ENCODE measurements at regions not wholly inside any gene's neighbourhood (a gene's known extent, or its start where the extent isn't known, plus 50 kb on each side); places are given as distances from the start of the nearest gene placed in this dataset.

GRCh38 chrX:30992381-30992904 lies 79.4 kb downstream of the FTHL17 start:
- Mint-ChIP-seq H3K4me1 (peaks cover 0 to 4% (median 0%) of the 10 kb centered on the region in 4 donors), H3K27ac (peak overlapping the region in 1 of 3 donors; percentile 27), H3K4me3 (no peak overlapping the region), H3K36me3 (no peaks in the 10 kb centered on the region), H3K27me3 (no peaks in the 10 kb centered on the region), H3K9me3 (peaks cover 0 to 3% (median 0%) of the 10 kb centered on the region in 7 donors)
- Histone ChIP-seq H3K4me3 (ENCODE audit: low read depth, low read length) (no peak overlapping the region), H3K36me3 (ENCODE audit: control insufficient read depth, insufficient read depth, low read length) (no peaks in the 10 kb centered on the region), H3K27ac (ENCODE audit: insufficient read depth, low read length, poor library complexity, severe bottlenecking) (no peak overlapping the region), H3K4me1 (ENCODE audit: control insufficient read depth, insufficient read depth, low read length, poor library complexity, severe bottlenecking) (no peaks in the 10 kb centered on the region), H3K9me3 (ENCODE audit: control insufficient read depth in 2 of 2, low read length in 2 of 2) (no peaks in the 10 kb centered on the region), H3K27me3 (ENCODE audit: control insufficient read depth, insufficient read depth, low read length) (no peaks in the 10 kb centered on the region)
- ATAC-seq (ENCODE audit: low read depth in 2 of 2): no peak
- DNase-seq: no peak

- Histone ChIP-seq H3K4me1 (ENCODE audit: control insufficient read depth, insufficient read depth, low read length, poor library complexity, severe bottlenecking) (no peaks in the 10 kb centered on the region), H3K36me3 (ENCODE audit: control insufficient read depth, insufficient read depth, low read length) (no peaks in the 10 kb centered on the region), H3K27ac (ENCODE audit: insufficient read depth, low read length, poor library complexity, severe bottlenecking) (no peak overlapping the region), H3K4me3 (ENCODE audit: low read depth, low read length) (no peak overlapping the region), H3K9me3 (ENCODE audit: control insufficient read depth in 2 of 2, low read length in 2 of 2) (no peaks in the 10 kb centered on the region), H3K27me3 (ENCODE audit: control insufficient read depth, insufficient read depth, low read length) (no peaks in the 10 kb centered on the region)
- ATAC-seq (ENCODE audit: low read depth in 2 of 2) (no peak), DNase-seq (no peak)
- no peak overlapping the region for H3K27ac Mint-ChIP-seq
- H3K4me3 Mint-ChIP-seq: no peak overlapping the region
- H3K27me3 Mint-ChIP-seq: no peaks in the 10 kb centered on the region
- peaks cover 0 to 4% (median 0%) of the 10 kb centered on the region in 4 donors for H3K4me1 Mint-ChIP-seq
- H3K9me3 Mint-ChIP-seq: peaks cover 0 to 3% (median 0%) of the 10 kb centered on the region in 7 donors
- no peaks in the 10 kb centered on the region for H3K36me3 Mint-ChIP-seq
Observed at GRCh38 chrX:30990361-30990760, 81.5 kb downstream of the FTHL17 start.

GRCh38 chrX:30982467-30982866 lies 89.4 kb downstream of the FTHL17 start:
- peaks cover 9% of the 10 kb centered on the region for H3K27me3 Mint-ChIP-seq
- peaks cover 0 to 8% (median 0%) of the 10 kb centered on the region in 7 donors for H3K9me3 Mint-ChIP-seq
- no peaks in the 10 kb centered on the region for H3K4me1 ChIP-seq (ENCODE audit: control insufficient read depth, insufficient read depth, low read length, poor library complexity, severe bottlenecking)
- H3K4me3 ChIP-seq (ENCODE audit: low read depth, low read length): no peak overlapping the region
- H3K36me3 Mint-ChIP-seq: no peaks in the 10 kb centered on the region
- H3K36me3 ChIP-seq (ENCODE audit: control insufficient read depth, insufficient read depth, low read length): no peaks in the 10 kb centered on the region
- H3K4me3 Mint-ChIP-seq: no peak overlapping the region
- H3K9me3 ChIP-seq (ENCODE audit: control insufficient read depth in 2 of 2, low read length in 2 of 2): no peaks in the 10 kb centered on the region
- ATAC-seq (ENCODE audit: low read depth in 2 of 2) (no peak), DNase-seq (no peak)
- H3K4me1 Mint-ChIP-seq: no peaks in the 10 kb centered on the region
- no peak overlapping the region for H3K27ac Mint-ChIP-seq
- H3K27ac ChIP-seq (ENCODE audit: insufficient read depth, low read length, poor library complexity, severe bottlenecking): no peak overlapping the region
- no peaks in the 10 kb centered on the region for H3K27me3 ChIP-seq (ENCODE audit: control insufficient read depth, insufficient read depth, low read length)

GRCh38 chrX:30981968-30982367 lies 89.9 kb downstream of the FTHL17 start:
- peaks cover 0 to 8% (median 0%) of the 10 kb centered on the region in 7 donors for H3K9me3 Mint-ChIP-seq
- Histone ChIP-seq H3K4me3 (ENCODE audit: low read depth, low read length) (no peak overlapping the region), H3K27me3 (ENCODE audit: control insufficient read depth, insufficient read depth, low read length) (no peaks in the 10 kb centered on the region), H3K4me1 (ENCODE audit: control insufficient read depth, insufficient read depth, low read length, poor library complexity, severe bottlenecking) (no peaks in the 10 kb centered on the region), H3K27ac (ENCODE audit: insufficient read depth, low read length, poor library complexity, severe bottlenecking) (no peak overlapping the region), H3K9me3 (ENCODE audit: control insufficient read depth in 2 of 2, low read length in 2 of 2) (no peaks in the 10 kb centered on the region), H3K36me3 (ENCODE audit: control insufficient read depth, insufficient read depth, low read length) (no peaks in the 10 kb centered on the region)
- peaks cover 12% of the 10 kb centered on the region for H3K27me3 Mint-ChIP-seq
- H3K4me1 Mint-ChIP-seq: no peaks in the 10 kb centered on the region
- no peaks in the 10 kb centered on the region for H3K36me3 Mint-ChIP-seq
- DNase-seq (no peak), ATAC-seq (ENCODE audit: low read depth in 2 of 2) (no peak)
- no peak overlapping the region for H3K27ac Mint-ChIP-seq
- no peak overlapping the region for H3K4me3 Mint-ChIP-seq

GRCh38 chrX:30979271-30979670 lies 90.2 kb upstream of the TAB3 start:
- Histone ChIP-seq H3K4me3 (ENCODE audit: low read depth, low read length) (no peak overlapping the region), H3K36me3 (ENCODE audit: control insufficient read depth, insufficient read depth, low read length) (no peaks in the 10 kb centered on the region), H3K27me3 (ENCODE audit: control insufficient read depth, insufficient read depth, low read length) (no peaks in the 10 kb centered on the region), H3K27ac (ENCODE audit: insufficient read depth, low read length, poor library complexity, severe bottlenecking) (no peak overlapping the region), H3K9me3 (ENCODE audit: control insufficient read depth in 2 of 2, low read length in 2 of 2) (no peaks in the 10 kb centered on the region), H3K4me1 (ENCODE audit: control insufficient read depth, insufficient read depth, low read length, poor library complexity, severe bottlenecking) (no peaks in the 10 kb centered on the region)
- Mint-ChIP-seq H3K9me3 (peaks cover 0 to 9% (median 0%) of the 10 kb centered on the region in 7 donors), H3K4me3 (no peak overlapping the region), H3K27me3 (peaks cover 26% of the 10 kb centered on the region), H3K27ac (no peak overlapping the region), H3K36me3 (no peaks in the 10 kb centered on the region), H3K4me1 (no peaks in the 10 kb centered on the region)
- ATAC-seq (ENCODE audit: low read depth in 2 of 2): no peak
- no peak for DNase-seq

- Mint-ChIP-seq H3K4me1 (peaks cover 2 to 4% (median 4%) of the 10 kb centered on the region in 4 donors), H3K27me3 (peaks cover 26% of the 10 kb centered on the region), H3K9me3 (peaks cover 0 to 1% (median 0%) of the 10 kb centered on the region in 7 donors), H3K27ac (no peak overlapping the region), H3K36me3 (no peaks in the 10 kb centered on the region), H3K4me3 (no peak overlapping the region)
- H3K27me3 ChIP-seq (ENCODE audit: control insufficient read depth, insufficient read depth, low read length): no peaks in the 10 kb centered on the region
- no peaks in the 10 kb centered on the region for H3K4me1 ChIP-seq (ENCODE audit: control insufficient read depth, insufficient read depth, low read length, poor library complexity, severe bottlenecking)
- no peaks in the 10 kb centered on the region for H3K36me3 ChIP-seq (ENCODE audit: control insufficient read depth, insufficient read depth, low read length)
- no peak for DNase-seq
- H3K9me3 ChIP-seq (ENCODE audit: control insufficient read depth in 2 of 2, low read length in 2 of 2): no peaks in the 10 kb centered on the region
- H3K27ac ChIP-seq (ENCODE audit: insufficient read depth, low read length, poor library complexity, severe bottlenecking): no peak overlapping the region
- no peak overlapping the region for H3K4me3 ChIP-seq (ENCODE audit: low read depth, low read length)
- ATAC-seq (ENCODE audit: low read depth in 2 of 2): no peak
Observed at GRCh38 chrX:30975467-30975866, 86.4 kb upstream of the TAB3 start.

GRCh38 chrX:30973784-30974427 lies 84.9 kb upstream of the TAB3 start:
- H3K27ac ChIP-seq (ENCODE audit: insufficient read depth, low read length, poor library complexity, severe bottlenecking): no peak overlapping the region
- no peaks in the 10 kb centered on the region for H3K9me3 ChIP-seq (ENCODE audit: control insufficient read depth in 2 of 2, low read length in 2 of 2)
- Mint-ChIP-seq H3K27me3 (peaks cover 20% of the 10 kb centered on the region), H3K9me3 (peaks cover 0 to 1% (median 0%) of the 10 kb centered on the region in 7 donors), H3K36me3 (no peaks in the 10 kb centered on the region), H3K4me1 (peaks cover 2 to 4% (median 4%) of the 10 kb centered on the region in 4 donors), H3K4me3 (no peak overlapping the region), H3K27ac (peak overlapping the region in 1 of 3 donors; percentile 6)
- no peaks in the 10 kb centered on the region for H3K4me1 ChIP-seq (ENCODE audit: control insufficient read depth, insufficient read depth, low read length, poor library complexity, severe bottlenecking)
- DNase-seq: no peak
- no peak for ATAC-seq (ENCODE audit: low read depth in 2 of 2)
- H3K4me3 ChIP-seq (ENCODE audit: low read depth, low read length): no peak overlapping the region
- H3K36me3 ChIP-seq (ENCODE audit: control insufficient read depth, insufficient read depth, low read length): no peaks in the 10 kb centered on the region
- no peaks in the 10 kb centered on the region for H3K27me3 ChIP-seq (ENCODE audit: control insufficient read depth, insufficient read depth, low read length)
